H1 (cell line): ENCODE measurements at regions not wholly inside any gene's neighbourhood (a gene's known extent, or its start where the extent isn't known, plus 50 kb on each side); places are given as distances from the start of the nearest gene placed in this dataset.

ENCODE experiments used
- CTCF ChIA-PET: fragments of 300-600 bp; sonication (Branson Sonifier 250); formaldehyde crosslinking; loops from one replicate; lab custom pipeline; 2021; ENCODE audit not compliant: partially characterized antibody; lab: Charles Lee
- POLR2A ChIA-PET: fragments of 300-600 bp; sonication (Branson Sonifier 250); formaldehyde crosslinking; loops from one replicate; lab custom pipeline; 2021; ENCODE audit warnings: inconsistent platforms; ENCODE audit not compliant: partially characterized antibody; lab: Charles Lee
- DNase-seq, 2 experiments: peaks; one replicate each; pipeline versions ENCODE4 v3.0.0 to v3.0.0-alpha.2; 2010 to 2022; ENCODE audit warnings: low spot score in 2 of 2, low read depth in 1 of 2, mixed read lengths in 1 of 2
- FAIRE-seq: peaks from 2 replicates; lab custom pipeline; 2011; peaks lifted over from hg19 to GRCh38; lab: Jason Lieb, UNC
- H2AFZ ChIP-seq: 2 replicates; pipeline ENCODE4 v1.8.1; 2012; ENCODE audit warnings: low read length, inconsistent platforms
- H2AK5ac ChIP-seq: 2 replicates; pipeline ENCODE4 v1.6.1; 2013; ENCODE audit warnings: low read depth, low read length
- H2BK120ac ChIP-seq: replicated peaks from 2 replicates; pipeline ENCODE3; 2013; ENCODE audit warnings: low read depth, low read length, inconsistent platforms
- H2BK12ac ChIP-seq: 2 replicates; pipeline ENCODE4 v1.6.1; 2013; ENCODE audit warnings: low read depth, low read length
- H2BK15ac ChIP-seq: 2 replicates; pipeline ENCODE4 v1.6.1; 2013; ENCODE audit warnings: low read length
- H2BK20ac ChIP-seq: 2 replicates; pipeline ENCODE4 v1.6.1; 2013; ENCODE audit warnings: low read length
- H2BK5ac ChIP-seq: 2 replicates; pipeline ENCODE4 v1.6.1; 2013; ENCODE audit warnings: low read depth, low read length
- H3K14ac ChIP-seq: 2 replicates; pipeline ENCODE4 v1.6.1; 2013; ENCODE audit warnings: inconsistent platforms; ENCODE audit not compliant: insufficient read length
- H3K18ac ChIP-seq: 2 replicates; pipeline ENCODE4 v1.6.1; 2013; ENCODE audit warnings: low read length; ENCODE audit errors: extremely low read depth
- H3K23ac ChIP-seq: 2 replicates; pipeline ENCODE4 v1.6.1; 2013; ENCODE audit warnings: inconsistent platforms; ENCODE audit not compliant: insufficient read length
- H3K23me2 ChIP-seq: 2 replicates; pipeline ENCODE4 v1.6.1; 2013; ENCODE audit warnings: low read depth, low read length
- H3K27ac ChIP-seq: 2 replicates; pipeline ENCODE4 v1.6.1; 2011; ENCODE audit warnings: low read depth, low read length, inconsistent platforms
- H3K27me3 ChIP-seq, 4 experiments: replicated peaks in 1 of 4; 1 replicate in 1 of 4; 2 replicates in 3 of 4; pipeline versions ENCODE4 v1.6.1 to v1.8.1; 2011 to 2013; ENCODE audit warnings: low read length in 3 of 4, mild to moderate bottlenecking in 3 of 4, inconsistent platforms in 2 of 4, mixed read lengths in 2 of 4, moderate library complexity in 1 of 4; ENCODE audit not compliant: control insufficient read depth in 3 of 4, insufficient read depth in 3 of 4; ENCODE audit errors: extremely low read depth in 1 of 4
- H3K36me3 ChIP-seq, 4 experiments: 2 replicates each; pipeline versions ENCODE4 v1.6.1 to v1.8.1; 2011 to 2013; ENCODE audit warnings: mild to moderate bottlenecking in 4 of 4, low read length in 3 of 4, moderate library complexity in 2 of 4, control low read depth in 1 of 4, inconsistent platforms in 1 of 4; ENCODE audit not compliant: insufficient read depth in 4 of 4, control insufficient read depth in 2 of 4
- H3K4ac ChIP-seq: replicated peaks from 2 replicates; pipeline ENCODE3; 2013; ENCODE audit warnings: low read length, low read depth, mixed read lengths, inconsistent platforms; ENCODE audit not compliant: insufficient read length
- H3K4me1 ChIP-seq, 4 experiments: replicated peaks in 1 of 4; 1 replicate in 1 of 4; 2 replicates in 3 of 4; pipeline versions ENCODE4 v1.6.1 to v1.8.1; 2011 to 2013; ENCODE audit warnings: low read length in 3 of 4, inconsistent platforms in 2 of 4, mixed read lengths in 1 of 4; ENCODE audit not compliant: insufficient read depth in 4 of 4, control insufficient read depth in 3 of 4
- H3K4me2 ChIP-seq, 2 experiments: 2 replicates each; pipeline versions ENCODE4 v1.6.1 to v1.8.1; 2011 to 2013; ENCODE audit warnings: low read depth in 2 of 2, low read length in 2 of 2, control low read depth in 1 of 2, inconsistent platforms in 1 of 2, mild to moderate bottlenecking in 1 of 2; ENCODE audit not compliant: insufficient read depth in 1 of 2
- H3K4me3 ChIP-seq, 4 experiments: fragments of 200-600, 300-600 bp in 1 of 4; sonication (generic), shearing (Covaris generic), sonication (Bioruptor Twin) in 1 of 4; 2 replicates each; pipeline versions ENCODE4 v1.5.1 to v1.8.1; 2011 to 2016; ENCODE audit warnings: low read length in 4 of 4, low read depth in 3 of 4, control low read depth in 2 of 4, inconsistent platforms in 2 of 4, mild to moderate bottlenecking in 2 of 4, mixed read lengths in 1 of 4, moderate library complexity in 1 of 4; ENCODE audit not compliant: insufficient read depth in 2 of 4; ENCODE audit errors: extremely low read depth in 1 of 4
- H3K56ac ChIP-seq: replicated peaks from 2 replicates; pipeline ENCODE3; 2013; ENCODE audit warnings: low read depth, mild to moderate bottlenecking, mixed read lengths, low read length, inconsistent platforms; ENCODE audit not compliant: insufficient read length
- H3K79me1 ChIP-seq: 2 replicates; pipeline ENCODE4 v1.6.1; 2013; ENCODE audit warnings: low read depth, low read length, control low read depth
- H3K79me2 ChIP-seq, 2 experiments: 2 replicates each; pipeline versions ENCODE4 v1.6.1 to v1.8.1; 2012 to 2013; ENCODE audit warnings: low read length in 2 of 2, mild to moderate bottlenecking in 2 of 2, inconsistent platforms in 1 of 2; ENCODE audit not compliant: insufficient read depth in 2 of 2, control insufficient read depth in 1 of 2
- H3K9ac ChIP-seq, 4 experiments: replicated peaks in 1 of 4; 1 replicate in 1 of 4; 2 replicates in 3 of 4; pipeline versions ENCODE4 v1.6.1 to v1.8.1; 2011 to 2013; ENCODE audit warnings: low read depth in 3 of 4, low read length in 3 of 4, control low read depth in 2 of 4, mild to moderate bottlenecking in 2 of 4, moderate library complexity in 2 of 4, inconsistent platforms in 1 of 4; ENCODE audit errors: extremely low read depth in 1 of 4
- H3K9me3 ChIP-seq, 2 experiments: 2 replicates each; pipeline versions ENCODE4 v1.6.1 to v1.8.1; 2012 to 2013; ENCODE audit warnings: mild to moderate bottlenecking in 2 of 2, moderate library complexity in 2 of 2, control low read depth in 1 of 2, inconsistent platforms in 1 of 2, low read depth in 1 of 2, low read length in 1 of 2, mixed read lengths in 1 of 2; ENCODE audit not compliant: insufficient read depth in 2 of 2
- H4K20me1 ChIP-seq, 2 experiments: replicated peaks in 1 of 2; 2 replicates each; pipeline versions ENCODE3 to v1.8.1; 2011 to 2013; ENCODE audit warnings: inconsistent platforms in 2 of 2, low read length in 2 of 2, mild to moderate bottlenecking in 1 of 2; ENCODE audit not compliant: insufficient read depth in 2 of 2, control insufficient read depth in 1 of 2
- H4K5ac ChIP-seq: 2 replicates; pipeline ENCODE4 v1.6.1; 2013; ENCODE audit warnings: low read length, low read depth, mixed read lengths, inconsistent platforms; ENCODE audit not compliant: insufficient read length
- H4K8ac ChIP-seq: 2 replicates; pipeline ENCODE4 v1.8.0; 2013; ENCODE audit warnings: mild to moderate bottlenecking, moderate library complexity, low read length, inconsistent platforms; ENCODE audit not compliant: insufficient read depth; ENCODE audit errors: extremely low read depth
- H4K91ac ChIP-seq: replicated peaks from 2 replicates; pipeline ENCODE3; 2013; ENCODE audit warnings: low read length, mixed read lengths, inconsistent platforms; ENCODE audit not compliant: insufficient read length
- ATF2 ChIP-seq: IDR thresholded peaks from 2 replicates; pipeline ENCODE4 v1.6.1; 2012; ENCODE audit warnings: low read length, inconsistent platforms
- BACH1 ChIP-seq: IDR thresholded peaks from 2 replicates; pipeline ENCODE4 v1.6.1; 2012; ENCODE audit warnings: low read length, improper control_type of control experiment
- CTBP2 ChIP-seq: IDR thresholded peaks from 2 replicates; pipeline ENCODE4 v1.7.0; 2011; ENCODE audit warnings: borderline replicate concordance, mild to moderate bottlenecking, moderate library complexity, mixed read lengths, low read length; ENCODE audit not compliant: insufficient read depth, insufficient read length
- CTCF ChIP-seq, 3 experiments: IDR thresholded peaks; 1 replicate in 2 of 3; 2 replicates in 1 of 3; pipeline versions ENCODE4 v1.5.1 to v1.6.1; 2011; ENCODE audit warnings: low read length in 3 of 3, mild to moderate bottlenecking in 3 of 3, inconsistent platforms in 2 of 3, low read depth in 1 of 3, moderate library complexity in 1 of 3; ENCODE audit not compliant: insufficient read depth in 1 of 3; ENCODE audit errors: control extremely low read depth in 1 of 3
- POU5F1 ChIP-seq: IDR thresholded peaks from 2 replicates; pipeline ENCODE4 v1.6.1; 2011; ENCODE audit warnings: low read depth, mild to moderate bottlenecking, low read length, moderate library complexity
- SIN3A ChIP-seq, 2 experiments: IDR thresholded peaks in 1 of 2; conservative IDR thresholded peaks in 1 of 2; 2 replicates each; pipeline ENCODE4 v1.6.1; 2011 to 2012; ENCODE audit warnings: low read length in 2 of 2, improper control_type of control experiment in 1 of 2, low read depth in 1 of 2, mild to moderate bottlenecking in 1 of 2
- SRF ChIP-seq: IDR thresholded peaks from 2 replicates; pipeline ENCODE4 v1.6.1; 2011; ENCODE audit warnings: mild to moderate bottlenecking, low read depth, low read length, moderate library complexity
- TAF7 ChIP-seq: optimal IDR thresholded peaks from 2 replicates; pipeline ENCODE3; 2011; ENCODE audit warnings: low read depth, mild to moderate bottlenecking, inconsistent platforms, low read length, moderate library complexity, borderline replicate concordance
- WGBS, 2 experiments: shearing (Covaris generic) in 1 of 2; methylation state at CpG; one replicate each; pipeline versions ENCODE4 v1.1.6 to v1.1.7; 2013 to 2015; ENCODE audit warnings: low lambda C conversion rate in 2 of 2, mixed read lengths in 2 of 2, inconsistent platforms in 1 of 2, low coverage in 1 of 2, missing lambda C conversion rate in 1 of 2; ENCODE audit not compliant: insufficient replicate concordance in 2 of 2, insufficient coverage in 1 of 2, insufficient read length in 1 of 2; ENCODE audit errors: extremely low coverage in 1 of 2, missing lambda C conversion rate in 1 of 2; 5-methylcytosine and 5-hydroxymethylcytosine counted together

- Histone ChIP-seq H2BK15ac (no peak overlapping the region), H3K23me2 (no peaks in the 10 kb centered on the region), H3K4ac (no peak overlapping the region), H3K9ac (no peak overlapping the region), H2AFZ (no peak overlapping the region), H2BK12ac (no peak overlapping the region), H3K36me3 (no peaks in the 10 kb centered on the region), H2BK5ac (no peak overlapping the region), H3K23ac (no peak overlapping the region), H2AK5ac (no peak overlapping the region), H3K18ac (no peak overlapping the region), H3K14ac (no peak overlapping the region), H3K4me2 (no peak overlapping the region), H3K9me3 (no peaks in the 10 kb centered on the region), H4K20me1 (no peaks in the 10 kb centered on the region), H4K5ac (no peak overlapping the region), H3K79me1 (no peaks in the 10 kb centered on the region), H3K79me2 (no peaks in the 10 kb centered on the region), H3K27ac (no peak overlapping the region), H2BK120ac (no peak overlapping the region), H3K4me3 (no peak overlapping the region), H4K91ac (no peak overlapping the region), H4K8ac (no peak overlapping the region), H3K27me3 (peaks cover 0 to 1% (median 0%) of the 10 kb centered on the region in 4 experiments; a peak in 1 of 7 replicates), H3K4me1 (no peaks in the 10 kb centered on the region), H2BK20ac (no peak overlapping the region), H3K56ac (no peak overlapping the region)
- WGBS, 2 experiments = 94% methylated on average over 3 of the region's 3 CpGs; no CpG with 5 or more reads in 1 of the 2 experiments
- FAIRE-seq (no peak), DNase-seq (no peak)
- ChIA-PET POLR2A (no interaction called here), CTCF (interaction anchor here (1.3 to 2.3 kb wide), 5 partner anchors 16 to 20 kb away, joined by 3 to 12 read pairs (median 4); no protein-coding TSS in a partner anchor)
- TF ChIP-seq SIN3A (conservative IDR thresholded peaks at IDR 0.05 in 1 of 2, IDR thresholded peaks at IDR 0.05 in 1 of 2; ENCODE audit: low read depth in 1 of 2, low read length in 2 of 2) (no peak), ATF2 (no peak), POU5F1 (no peak), CTBP2 (no peak), CTCF (IDR thresholded peaks at IDR 0.05; ENCODE audit: control extremely low read depth in 1 of 3, insufficient read depth in 1 of 3, low read depth in 1 of 3, low read length in 3 of 3) (no peak), BACH1 (no peak), TAF7 (no peak), SRF (no peak)
Measured at GRCh38 chr7:80078886-80079285, 55.7 kb upstream of the GNAI1 start.
